HG03378 (cell line): ENCODE measurements at regions not wholly inside any gene's neighbourhood (a gene's known extent, or its start where the extent isn't known, plus 50 kb on each side); places are given as distances from the start of the nearest gene placed in this dataset.

Source experiments
- ATAC-seq: cut with Tn5 transposase; IDR thresholded peaks from one replicate; pipeline ENCODE4 v1.9.1; 2021; ENCODE audit warnings: mild to moderate bottlenecking, moderate library complexity; ENCODE audit not compliant: unreplicated experiment

DNA sequence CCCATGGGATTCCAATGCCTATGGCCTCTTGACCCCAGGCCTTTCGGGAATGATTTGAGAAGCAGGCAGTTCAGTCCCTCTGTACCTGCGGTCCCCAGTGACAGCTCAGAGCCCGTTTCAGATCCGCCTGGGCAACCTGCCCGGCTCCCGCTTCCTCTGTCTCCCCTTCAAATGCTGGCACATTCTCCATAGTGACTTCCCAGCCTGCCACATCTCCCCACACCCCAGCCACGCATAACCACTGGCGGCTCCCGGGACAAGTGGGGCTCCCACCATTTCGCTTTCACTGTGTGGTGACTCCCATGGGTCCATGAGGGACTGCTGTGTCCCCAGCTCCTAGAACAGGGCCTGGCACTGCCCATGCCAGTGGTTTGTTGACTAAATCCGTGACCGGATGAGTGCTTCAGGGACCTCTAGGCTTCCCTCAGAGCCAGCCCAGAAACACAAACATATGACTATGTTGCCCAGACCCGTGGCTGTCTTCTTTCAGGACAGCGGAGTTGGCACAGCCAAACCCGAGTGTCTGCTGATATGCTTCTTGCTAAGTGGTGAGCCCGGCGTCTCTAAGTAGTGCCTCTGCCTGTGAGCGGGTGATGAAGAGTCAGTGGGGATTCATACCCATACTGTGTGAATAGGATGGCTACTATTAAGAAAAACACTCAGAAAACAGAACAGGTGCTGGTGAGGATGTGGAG is 91.2 kb downstream of the GLI2 start:
- no peak for ATAC-seq

DNA sequence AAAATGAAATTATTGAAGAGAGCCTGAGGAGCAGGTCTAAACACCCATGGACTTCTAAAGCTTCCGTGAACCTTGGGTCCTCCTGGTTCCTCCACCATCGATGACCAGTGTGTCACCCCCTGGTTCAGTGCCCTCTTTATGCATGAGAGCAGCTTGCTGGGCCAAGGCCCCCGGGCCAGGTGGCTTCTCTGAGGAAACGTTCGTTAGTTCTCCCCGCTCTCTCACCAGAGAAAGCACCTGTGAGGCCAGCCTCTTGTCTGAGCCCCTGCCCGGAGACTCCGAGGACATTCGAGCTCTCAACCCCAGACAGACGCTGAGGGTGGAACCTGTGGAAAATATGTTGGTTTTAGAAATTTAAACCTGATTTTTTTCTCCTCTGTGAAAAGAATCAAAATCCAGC is 92.4 kb downstream of the GLI2 start:
- ATAC-seq = no peak

DNA sequence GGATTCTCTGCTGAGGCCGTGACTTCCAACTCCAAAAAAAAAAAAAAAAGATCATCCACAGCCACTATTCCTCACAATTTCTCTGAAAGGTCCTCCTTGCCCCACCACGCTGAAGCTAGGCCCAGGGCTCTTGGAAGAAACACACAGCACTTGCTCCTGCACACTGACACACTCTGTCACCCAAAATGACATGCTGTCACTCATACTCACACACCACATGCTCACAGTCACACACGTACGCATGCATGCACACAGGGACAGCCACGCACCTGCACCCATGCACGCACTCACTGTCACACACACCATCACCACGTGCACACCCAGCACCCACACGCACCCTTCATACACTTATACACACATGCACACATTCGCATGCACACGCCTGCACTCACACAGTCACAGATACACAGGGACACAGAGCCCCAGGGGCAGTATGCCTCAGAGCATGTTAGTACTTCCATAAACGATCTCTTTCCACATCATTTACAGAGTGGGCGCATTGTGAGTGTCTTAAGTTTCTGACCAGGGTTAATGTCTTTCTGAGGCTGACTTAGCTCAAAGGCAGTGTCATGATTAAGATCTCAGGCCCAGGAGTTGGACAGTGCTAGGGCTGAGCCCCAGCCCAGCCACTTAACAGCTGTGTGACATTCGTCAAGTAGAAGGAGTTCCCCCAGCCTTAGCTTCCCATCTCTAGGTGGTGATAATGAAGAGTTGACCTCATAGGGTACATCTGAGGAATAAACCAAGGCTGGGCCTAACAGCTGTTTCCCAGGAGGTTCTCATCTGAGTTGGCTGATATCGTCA is 93.4 kb downstream of the GLI2 start:
- no peak for ATAC-seq

DNA sequence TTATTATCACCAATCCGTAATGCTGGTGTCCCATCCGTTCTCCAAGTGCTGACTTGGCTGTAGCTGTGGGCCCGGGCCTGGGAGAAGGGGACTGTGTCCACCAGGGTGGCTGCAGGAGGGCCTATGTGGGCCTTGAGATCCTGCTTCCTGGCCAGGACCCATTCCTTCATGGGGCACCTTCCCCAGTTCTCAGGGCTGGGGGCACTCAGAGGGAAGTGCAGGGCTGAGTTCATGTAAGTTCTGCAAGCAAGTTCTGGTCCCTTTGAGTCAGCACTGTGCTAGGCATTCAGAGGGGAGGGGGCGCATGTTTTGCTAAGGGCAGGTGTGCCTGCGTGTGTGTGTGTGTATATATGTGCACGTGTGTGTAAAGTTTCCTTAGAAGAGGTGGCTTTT is 94.0 kb downstream of the GLI2 start:
- no peak for ATAC-seq

DNA sequence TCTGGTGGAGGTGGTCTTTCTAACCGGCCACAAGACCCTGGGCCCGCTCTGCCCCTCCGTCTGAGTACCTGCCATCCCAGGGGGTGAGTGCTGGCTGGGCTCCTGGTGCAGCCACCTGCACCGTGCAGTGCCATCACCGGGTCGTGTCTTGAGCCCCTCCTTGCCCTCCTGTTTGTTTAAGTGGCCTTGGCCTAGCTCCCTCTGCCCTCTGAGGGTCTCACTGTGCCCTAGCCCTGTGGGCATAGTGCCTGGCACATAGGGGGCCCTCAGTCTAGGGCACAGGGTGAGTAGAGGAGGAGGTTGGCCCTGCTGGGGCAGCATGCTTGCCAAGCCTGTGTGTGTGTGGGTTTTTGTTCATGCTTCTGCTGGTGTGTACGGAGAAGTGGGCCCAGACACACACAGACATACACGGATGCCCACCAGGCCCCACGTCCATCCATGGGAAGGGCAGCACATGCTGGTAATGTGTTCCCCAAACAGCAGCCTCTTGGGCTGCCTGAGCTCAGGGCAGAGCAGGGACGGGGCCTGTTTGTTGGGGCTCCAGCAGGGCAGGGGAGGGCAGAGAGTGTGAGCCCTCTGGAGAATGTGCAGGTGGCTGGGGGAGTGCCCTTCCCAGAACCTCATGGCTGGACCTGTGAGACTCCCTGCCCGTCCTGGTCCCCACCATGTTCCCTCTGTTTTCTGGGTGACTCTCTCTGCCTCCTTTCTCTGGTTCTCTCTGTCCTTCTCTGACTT is 94.6 kb downstream of the GLI2 start:
- no peak for ATAC-seq

DNA sequence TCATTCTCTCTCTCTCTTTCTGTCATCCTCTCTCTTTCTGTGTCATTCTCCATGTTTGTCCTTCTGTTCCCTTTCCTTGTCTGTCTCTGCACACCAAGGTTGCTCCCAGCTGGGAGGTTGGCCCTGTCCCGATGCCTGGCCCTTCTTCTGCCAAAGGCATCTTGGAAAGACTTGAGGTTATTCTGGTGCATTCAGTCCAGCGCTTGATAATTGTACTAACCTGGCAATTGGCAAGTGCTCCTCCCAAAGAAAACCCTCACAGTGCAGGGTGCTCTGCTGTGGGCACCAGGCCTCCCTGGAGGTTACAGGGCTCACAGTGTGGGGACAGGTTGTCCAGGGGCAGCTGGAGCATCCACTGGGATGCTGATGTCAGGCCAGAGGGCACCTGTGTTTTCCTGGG is 95.4 kb downstream of the GLI2 start:
- no peak for ATAC-seq

DNA sequence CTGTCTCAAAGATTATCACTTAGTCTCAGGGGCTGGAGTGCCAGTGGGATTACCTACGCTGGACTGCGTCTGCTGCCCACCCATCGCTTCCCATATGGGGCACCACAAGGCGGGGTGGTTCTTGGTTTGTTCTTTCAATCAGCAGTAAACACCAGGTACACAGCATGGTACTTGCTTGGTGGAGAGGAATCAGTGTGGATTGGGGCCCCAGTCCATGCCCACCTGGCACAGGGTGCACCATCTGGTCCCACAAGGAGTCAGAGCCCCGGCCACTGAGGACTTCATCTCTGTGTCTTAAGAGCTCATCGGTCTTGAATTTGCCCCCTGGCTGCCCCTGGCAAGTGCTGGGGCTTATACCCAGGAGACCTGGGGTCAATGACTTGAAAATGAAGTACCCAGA is 96.2 kb downstream of the GLI2 start:
- ATAC-seq = no peak

DNA sequence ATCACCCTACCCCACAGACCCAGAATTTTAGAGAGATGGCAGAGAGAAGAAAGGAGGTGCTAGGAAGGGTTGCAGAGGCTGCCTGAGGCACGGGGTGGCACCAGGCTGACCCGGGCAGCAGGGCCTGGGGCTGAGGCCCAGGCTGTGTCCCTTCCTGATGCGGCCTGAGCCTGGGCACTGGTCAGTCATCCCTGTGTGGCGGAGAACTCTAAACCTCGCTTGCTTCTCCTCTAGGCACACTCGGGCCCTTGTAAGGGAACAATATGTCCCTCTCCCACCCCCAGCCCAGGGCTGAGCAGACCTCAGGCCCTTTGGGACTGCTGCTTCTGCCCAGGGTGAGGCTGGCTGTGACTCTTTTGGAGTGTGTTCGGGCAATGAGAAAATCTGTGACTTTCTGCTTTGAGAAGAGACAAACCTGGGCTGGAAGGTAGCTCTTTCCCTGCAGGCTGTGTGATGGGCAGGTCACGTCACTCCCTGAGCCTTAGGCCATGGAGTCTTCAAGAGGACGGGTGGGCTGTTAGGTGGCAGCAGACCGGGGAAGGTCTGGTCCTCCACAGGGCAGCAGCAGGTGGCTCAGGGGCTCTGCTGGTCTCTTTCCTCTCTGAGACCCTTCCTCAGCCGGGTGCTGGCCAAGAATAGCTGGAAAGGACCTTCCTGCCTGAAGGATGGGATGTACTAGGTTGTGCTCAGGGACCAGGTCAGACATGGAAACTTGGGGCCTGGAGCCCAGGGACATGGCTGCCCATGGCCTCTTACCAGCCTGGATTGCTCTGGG is 96.8 kb downstream of the GLI2 start:
- ATAC-seq = no peak

DNA sequence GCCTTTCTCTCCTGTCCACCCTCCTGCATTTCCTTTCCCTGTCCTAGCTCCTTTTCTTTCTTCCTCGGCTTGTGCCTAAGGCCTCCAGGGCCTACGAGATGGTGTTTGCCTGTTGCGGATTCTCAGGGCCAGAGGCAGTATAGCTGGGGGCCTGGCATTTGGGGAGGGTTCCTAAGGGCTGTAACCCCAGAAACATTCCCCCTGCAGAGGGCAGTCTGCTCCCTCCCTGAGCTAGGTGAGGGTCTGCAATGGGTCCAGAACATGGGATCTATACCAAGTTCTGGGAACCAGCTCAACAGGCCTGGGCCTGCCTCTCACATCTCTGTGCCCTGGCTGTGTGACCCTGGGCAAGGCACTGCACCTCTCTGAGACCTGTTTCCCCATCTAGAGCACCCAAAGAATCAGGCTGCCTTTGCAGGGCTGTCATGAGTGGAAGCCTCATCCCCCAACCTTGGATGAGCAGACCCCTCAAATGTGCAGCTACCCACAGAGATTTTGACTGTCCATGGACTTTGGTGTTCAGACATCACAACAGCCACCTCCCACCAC is 97.5 kb downstream of the GLI2 start:
- no peak for ATAC-seq

DNA sequence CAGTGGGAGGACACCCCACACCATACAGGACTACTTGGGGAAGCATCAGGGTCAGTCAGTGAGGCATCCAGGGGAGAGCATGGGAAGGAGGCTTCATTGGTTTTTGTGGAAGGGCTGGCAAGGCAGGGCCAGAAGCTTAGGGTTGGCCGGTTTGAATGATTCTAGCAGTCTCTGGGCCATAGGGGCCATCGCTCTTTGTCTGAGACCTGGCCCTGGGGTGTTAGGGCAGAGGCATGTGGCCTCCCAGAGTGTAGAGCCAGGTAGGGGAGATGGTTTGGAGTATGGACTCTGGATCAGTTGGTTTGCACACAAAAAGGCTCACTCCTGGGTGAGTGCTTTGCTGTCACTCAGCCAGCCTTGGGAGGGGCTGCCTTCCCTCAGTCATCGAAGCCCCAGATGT is 98.5 kb downstream of the GLI2 start:
- no peak for ATAC-seq

DNA sequence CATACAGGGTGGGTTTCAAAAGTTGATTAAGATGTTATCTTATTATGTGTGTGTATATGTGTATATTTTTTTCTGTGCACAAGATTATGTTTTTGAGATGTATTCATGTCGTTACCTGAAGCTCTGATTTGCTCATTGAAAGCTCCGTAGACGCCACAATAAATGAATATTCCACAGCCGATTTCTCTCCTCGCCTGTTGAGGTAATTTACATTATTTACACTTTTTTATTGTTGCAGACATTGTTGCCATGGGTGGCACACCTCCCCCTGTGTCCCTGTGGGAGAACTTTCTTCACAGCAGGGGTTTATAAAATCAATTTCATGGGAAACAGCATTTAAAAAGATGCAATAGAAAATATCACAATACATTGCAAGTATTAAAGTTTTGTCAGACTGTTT is 100.6 kb downstream of the GLI2 start:
- no peak for ATAC-seq

DNA sequence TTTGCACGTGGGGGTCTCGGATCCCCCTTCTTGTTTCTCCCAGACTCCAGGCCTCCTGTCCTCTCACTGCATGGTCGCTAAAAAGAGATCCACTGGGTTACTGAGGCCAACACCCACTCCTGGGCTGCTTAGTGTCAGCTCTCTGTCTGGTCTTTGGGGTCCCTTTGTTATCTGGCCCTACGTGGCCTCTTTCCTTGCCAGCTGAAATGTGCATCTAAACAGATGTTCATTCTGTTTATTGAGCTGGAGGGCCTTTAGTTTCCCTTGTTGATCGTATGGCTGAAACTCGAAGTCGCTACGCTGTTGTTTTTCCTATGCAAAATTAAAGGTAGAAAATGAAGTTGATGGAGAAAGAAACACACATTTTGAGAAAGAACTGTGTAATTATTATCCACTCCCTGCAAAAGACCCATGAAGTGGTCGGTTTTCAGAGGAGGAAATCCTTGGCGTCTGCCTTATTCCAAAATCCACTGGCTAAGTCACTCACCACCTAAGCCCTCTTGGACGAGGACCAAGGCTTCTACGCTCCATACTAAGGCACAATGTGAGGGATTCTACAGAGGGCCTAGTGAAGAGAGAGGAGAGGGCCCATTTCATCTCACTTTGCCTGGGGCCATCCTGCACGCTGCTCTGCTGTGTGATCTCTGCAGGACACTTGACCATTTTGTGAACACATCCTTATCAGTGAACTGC is 105.3 kb downstream of the GLI2 start:
- no peak for ATAC-seq

DNA sequence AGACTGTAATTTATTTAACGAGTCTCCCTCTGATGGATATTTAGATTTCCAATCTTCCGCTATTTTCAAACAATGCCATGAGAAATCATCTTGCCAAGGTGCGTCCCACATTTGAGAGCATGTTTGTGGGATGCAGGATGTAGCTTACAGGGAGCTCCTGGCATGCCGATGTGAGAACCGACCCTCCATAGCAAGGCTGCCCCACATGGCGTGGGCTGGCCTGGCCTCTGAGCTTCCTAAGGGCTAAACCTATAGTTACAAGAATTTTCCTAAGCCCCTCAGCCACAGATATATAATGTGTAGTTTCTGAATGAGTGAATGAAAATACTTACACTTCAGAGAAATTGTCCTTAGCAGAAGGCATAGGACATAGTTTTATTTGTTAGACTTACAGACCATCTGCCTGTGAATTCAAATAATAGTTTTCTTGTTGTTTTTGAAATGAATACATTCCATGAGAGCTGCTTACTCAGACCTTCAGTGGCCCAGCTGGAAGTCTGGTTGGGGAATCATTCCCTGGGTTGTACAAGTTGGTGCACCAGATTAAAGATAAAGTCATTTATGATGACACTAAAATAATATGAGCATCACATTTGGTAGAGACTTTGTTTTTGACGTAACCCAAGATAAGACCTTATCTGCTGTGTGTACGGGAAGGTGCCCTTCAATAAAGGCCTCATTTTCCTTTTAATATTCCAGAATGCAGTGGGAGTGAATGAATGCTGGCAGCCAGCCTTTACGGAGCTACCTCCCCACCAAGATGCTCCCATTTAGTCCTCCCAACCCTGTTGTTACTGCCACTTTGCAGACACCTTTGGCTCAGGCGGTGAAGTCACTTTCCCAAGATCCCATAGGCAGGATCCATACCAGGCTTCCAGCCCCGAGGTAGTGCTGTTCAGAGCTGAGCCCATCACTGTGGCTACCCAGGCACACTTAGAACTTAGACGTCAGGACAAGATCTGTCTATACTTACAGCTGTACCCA is 107.1 kb downstream of the GLI2 start:
- ATAC-seq = no peak

DNA sequence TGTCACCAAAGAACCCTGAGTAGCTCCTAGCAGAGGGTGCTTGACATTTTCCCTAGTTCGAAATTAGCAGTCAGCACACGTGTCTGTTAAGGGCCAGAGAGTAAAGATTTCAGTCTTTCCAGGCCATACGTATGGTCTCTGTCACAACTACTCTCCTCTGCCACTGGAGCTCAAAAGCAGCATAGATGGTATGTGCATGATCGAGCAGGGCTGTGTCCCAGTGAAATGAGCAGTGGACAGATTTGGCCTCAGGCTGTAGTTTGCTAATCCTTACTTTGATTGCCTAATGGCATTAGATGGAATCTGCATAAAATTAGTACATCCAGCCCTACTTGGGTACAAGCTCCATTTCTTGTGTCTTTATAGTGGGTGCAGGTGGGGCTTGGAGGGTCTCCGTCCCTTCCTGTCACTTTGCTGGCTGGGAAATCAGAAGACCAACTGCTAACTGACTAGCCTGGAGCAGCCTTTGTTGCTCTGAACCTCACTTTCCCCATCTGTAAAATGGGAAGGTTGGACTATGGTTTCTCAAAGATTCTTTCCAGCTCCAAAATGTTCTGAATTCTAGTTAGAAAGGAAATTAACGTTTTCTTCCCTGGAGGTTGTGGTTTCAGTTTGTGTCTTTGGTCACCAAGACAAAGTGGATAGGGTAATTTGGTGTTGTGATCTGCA is 108.5 kb downstream of the GLI2 start:
- no peak for ATAC-seq

DNA sequence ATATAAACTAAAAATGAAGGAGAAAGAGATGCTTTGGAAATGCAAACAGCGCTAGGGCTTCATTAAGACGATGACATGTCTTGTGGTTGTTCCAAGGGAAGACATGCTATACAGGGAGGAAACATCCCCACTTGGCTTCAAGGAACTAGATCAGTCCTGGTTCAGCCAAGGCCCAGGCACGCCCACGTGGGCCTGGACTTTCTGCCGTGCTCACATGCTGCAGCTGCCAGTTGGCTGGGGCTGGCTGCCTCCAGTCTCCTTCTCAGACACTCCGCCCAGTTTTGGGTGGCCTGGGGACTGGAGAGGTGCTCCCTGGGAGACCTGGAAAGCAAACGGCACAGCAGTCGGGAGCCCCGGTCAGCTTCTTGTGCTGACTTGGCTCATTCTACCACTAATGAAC is 109.6 kb downstream of the GLI2 start:
- ATAC-seq = no peak

DNA sequence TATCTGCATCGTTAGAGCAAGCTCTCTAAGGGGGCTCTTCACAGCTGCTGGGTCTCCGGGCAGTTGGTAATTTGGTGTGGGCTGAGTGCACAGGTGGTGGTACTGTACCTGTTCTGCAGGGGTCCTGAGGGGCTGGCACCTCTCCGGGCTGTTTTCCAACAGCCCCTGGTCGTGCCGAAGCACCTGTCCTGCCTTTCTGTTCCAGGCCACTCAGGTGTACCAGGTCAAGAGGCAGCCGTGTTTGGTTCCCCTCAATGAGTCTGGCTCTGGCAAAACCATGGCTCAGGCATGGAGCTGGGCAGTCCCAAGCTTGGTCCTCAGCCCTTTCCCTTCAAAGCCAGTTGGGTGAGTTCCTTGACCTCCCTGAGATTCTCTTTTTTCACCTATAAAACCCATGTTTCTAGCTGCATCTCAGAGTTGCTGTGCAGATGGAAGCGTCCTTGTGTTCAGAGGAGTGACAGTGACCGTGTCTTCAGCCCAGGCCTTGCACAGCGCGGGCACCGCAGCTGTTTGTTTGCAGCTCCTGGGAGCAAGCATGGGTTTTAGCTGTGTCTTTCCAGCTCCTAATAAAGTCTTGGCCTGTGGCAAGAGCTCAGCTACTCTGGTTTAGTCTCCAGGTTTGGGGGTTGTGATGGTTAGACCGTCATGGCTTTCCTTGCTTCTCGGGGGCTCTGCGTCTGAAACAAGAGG is 110.9 kb downstream of the GLI2 start:
- no peak for ATAC-seq

DNA sequence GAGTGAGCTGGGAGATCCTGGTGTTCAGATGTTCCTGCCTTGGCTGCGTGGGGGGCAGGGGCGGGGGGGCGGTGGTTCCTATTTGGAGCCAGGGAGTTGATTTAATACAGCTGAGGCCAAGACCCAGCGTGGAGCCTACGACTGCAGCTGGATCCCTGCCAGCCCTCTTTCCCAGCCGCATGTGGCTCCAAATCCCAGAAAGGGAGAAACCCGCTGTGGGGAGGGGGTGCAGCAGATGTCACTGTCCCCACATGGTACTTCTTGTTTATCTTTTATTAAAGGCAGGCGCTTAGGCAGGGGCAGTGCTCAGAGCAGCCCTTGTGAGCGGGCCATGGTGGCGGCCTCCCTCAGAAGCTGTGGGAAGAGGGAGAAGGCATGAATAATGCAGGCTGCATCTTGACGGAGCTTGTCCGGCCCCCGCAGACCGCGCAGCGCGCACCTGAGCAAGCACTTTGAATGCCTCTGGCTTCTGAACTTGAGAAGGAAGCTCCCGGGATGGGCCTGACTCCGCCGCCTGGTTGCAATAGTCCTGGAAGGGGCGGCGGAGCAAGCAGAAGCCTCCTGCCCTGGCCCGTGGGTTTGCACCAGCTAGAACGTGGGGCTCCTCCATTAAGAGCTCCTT is 112.1 kb downstream of the GLI2 start:
- no peak for ATAC-seq

DNA sequence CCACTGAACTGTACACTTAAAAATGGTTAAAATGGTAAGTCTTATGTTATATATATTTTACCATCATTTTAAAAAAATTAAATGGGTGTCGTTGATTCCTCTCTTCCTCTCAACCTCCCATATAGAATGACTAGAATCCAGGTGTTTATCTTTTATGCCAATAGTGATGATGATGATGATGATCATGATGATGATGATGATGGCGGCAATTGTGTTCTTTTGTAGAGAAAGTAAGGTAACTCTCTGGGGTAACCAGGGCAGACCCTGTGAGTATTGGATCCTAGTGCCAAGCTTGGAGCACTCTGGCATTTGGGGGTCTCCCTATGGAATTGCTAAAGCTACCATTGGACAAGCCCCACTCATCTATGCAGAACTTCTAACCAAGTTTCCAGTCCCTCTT is 113.6 kb downstream of the GLI2 start:
- ATAC-seq = no peak
